ENCODE measurements at regions not wholly inside any gene's neighbourhood (a gene's known extent, or its start where the extent isn't known, plus 50 kb on each side); places are given as distances from the start of the nearest gene placed in this dataset.

- ChIA-PET CTCF (no interaction called here), POLR2A (no interaction called here)
- no peak overlapping the region for H3K4me3 ChIP-seq (ENCODE audit: low read depth, low read length)
- DNase-seq (ENCODE audit: low read depth, low spot score), result no peak
- TF ChIP-seq CTCF (IDR thresholded peaks at IDR 0.05; ENCODE audit: insufficient read depth, low read length, missing control alignments), result no peak
Measured at GRCh38 chr13:27673911-27674310, 52.2 kb downstream of the POLR1D start.

DNA sequence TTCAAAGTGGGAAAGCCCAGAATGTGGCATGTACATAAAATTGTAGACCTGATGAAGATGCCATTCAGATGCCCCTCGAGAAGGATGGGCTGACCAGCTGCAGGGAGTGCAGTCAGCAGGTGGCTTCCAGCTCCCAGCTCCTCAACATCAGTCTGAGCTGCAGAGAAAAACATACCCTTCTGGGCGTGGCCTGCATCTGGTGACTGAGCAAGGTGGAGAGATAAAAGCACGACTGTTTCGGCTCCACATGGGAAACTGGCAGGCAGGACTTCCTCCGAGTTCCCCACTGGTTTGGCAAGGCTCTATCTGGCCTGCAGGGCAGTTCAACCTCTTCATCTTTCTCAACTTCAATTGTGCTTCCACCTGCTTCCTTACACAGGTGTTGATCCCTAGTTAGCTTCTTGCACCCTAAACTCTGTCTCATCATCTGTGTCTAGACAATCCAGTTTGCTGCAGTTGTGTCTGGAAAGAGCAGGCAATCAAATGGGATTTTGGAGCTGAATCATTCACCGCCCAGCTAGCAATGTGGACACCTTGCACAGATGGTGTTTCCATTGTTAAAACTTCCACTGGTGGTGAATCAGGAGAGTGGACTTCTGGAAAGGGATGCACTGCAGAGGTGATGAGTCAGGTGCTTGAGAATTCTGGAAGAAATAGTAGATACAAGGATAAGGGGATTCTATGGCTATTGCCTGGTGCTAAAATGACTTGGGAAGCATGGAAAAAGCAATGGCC is 56.8 kb downstream of the POLR1D start:
- no peak for TF ChIP-seq CTCF (IDR thresholded peaks at IDR 0.05; ENCODE audit: insufficient read depth, low read length, missing control alignments)
- CTCF ChIA-PET, result no interaction called here
- no peak overlapping the region for H3K4me3 ChIP-seq (ENCODE audit: low read depth, low read length)
- POLR2A ChIA-PET, result no interaction called here
- no peak for DNase-seq (ENCODE audit: low read depth, low spot score)

GRCh38 chr13:27679396-27679795 is 57.7 kb downstream of the POLR1D start:
- ChIA-PET POLR2A (no interaction called here), CTCF (no interaction called here)
- H3K4me3 ChIP-seq (ENCODE audit: low read depth, low read length), result no peak overlapping the region
- DNase-seq (ENCODE audit: low read depth, low spot score), result no peak
- no peak for TF ChIP-seq CTCF (IDR thresholded peaks at IDR 0.05; ENCODE audit: insufficient read depth, low read length, missing control alignments)

DNA sequence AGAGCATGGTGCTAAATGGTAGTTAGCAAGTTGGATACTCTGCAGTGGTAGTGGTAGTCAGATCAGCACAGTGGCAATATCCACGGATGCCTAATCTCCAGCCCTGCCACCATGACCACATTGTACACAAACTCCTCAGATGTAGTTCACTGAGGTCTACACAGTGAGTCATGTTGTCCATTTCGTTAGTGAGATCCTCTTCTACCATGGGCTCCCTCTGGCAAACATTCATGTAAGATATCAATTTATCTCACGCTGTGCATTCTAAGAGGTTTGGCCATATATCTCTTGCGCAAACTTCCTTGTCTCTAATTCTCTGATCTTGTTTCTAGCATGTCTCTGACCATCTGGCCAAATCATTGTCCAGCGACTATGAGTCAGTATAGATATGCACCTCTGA is 58.2 kb downstream of the POLR1D start:
- H3K4me3 ChIP-seq (ENCODE audit: low read depth, low read length), result no peak overlapping the region
- CTCF ChIA-PET, result interaction anchor here (0.6 kb wide), 1 partner anchor 15 kb away, joined by 3 read pairs; no protein-coding TSS in a partner anchor
- no peak for TF ChIP-seq CTCF (IDR thresholded peaks at IDR 0.05; ENCODE audit: insufficient read depth, low read length, missing control alignments)
- DNase-seq (ENCODE audit: low read depth, low spot score), result no peak
- POLR2A ChIA-PET, result no interaction called here

DNA sequence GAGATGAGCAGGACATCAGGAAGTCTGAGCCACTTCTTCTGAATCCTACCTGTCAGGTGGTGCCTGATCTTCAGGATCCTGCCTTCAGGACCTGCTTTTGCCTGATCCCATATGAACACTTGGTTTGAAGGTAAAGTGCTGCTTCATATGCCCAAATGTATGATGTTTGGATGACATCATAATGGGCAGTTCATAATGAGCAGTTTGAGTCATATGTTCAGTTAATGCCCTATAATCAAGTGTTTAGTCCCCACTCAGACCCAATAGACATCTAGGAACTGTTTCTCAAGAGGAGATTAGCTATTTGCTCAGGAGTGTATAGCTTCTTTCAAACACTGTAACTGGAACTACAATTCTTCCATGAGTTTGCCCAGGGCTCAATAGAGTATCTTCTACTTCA is 58.8 kb downstream of the POLR1D start:
- no peak overlapping the region for H3K4me3 ChIP-seq (ENCODE audit: low read depth, low read length)
- DNase-seq (ENCODE audit: low read depth, low spot score), result no peak
- CTCF ChIA-PET, result interaction anchor here (0.6 kb wide), 1 partner anchor 15 kb away, joined by 3 read pairs; no protein-coding TSS in a partner anchor
- POLR2A ChIA-PET, result no interaction called here
- no peak for TF ChIP-seq CTCF (IDR thresholded peaks at IDR 0.05; ENCODE audit: insufficient read depth, low read length, missing control alignments)

DNA sequence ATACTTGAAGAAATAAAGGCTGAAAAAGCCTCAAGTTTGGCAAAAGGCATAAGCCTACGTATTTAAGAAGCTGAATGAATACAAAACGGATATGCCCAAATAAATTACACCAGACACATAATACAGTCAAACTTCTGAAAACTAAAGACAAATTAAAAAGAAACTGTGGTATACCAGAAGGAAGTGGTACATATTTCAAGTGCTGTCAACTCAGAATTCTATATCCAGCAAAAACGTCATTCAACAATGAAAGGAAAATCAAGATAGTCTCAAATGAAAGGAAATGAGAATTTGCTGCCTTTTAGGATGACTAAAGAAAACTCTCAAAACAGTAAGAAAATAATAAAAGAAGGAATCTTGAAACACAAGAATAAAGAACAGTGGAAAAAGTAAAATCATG is 69.5 kb downstream of the POLR1D start:
- ChIA-PET CTCF (no interaction called here), POLR2A (no interaction called here)
- no peak for TF ChIP-seq CTCF (IDR thresholded peaks at IDR 0.05; ENCODE audit: insufficient read depth, low read length, missing control alignments)

More for the DNA sequence above, 69.5 kb downstream of the POLR1D start:
- H3K4me3 ChIP-seq (ENCODE audit: low read depth, low read length), result no peak overlapping the region
- no peak for DNase-seq (ENCODE audit: low read depth, low spot score)
